ENCODE measurements at regions not wholly inside any gene's neighbourhood (a gene's known extent, or its start where the extent isn't known, plus 50 kb on each side); places are given as distances from the start of the nearest gene placed in this dataset.

DNA sequence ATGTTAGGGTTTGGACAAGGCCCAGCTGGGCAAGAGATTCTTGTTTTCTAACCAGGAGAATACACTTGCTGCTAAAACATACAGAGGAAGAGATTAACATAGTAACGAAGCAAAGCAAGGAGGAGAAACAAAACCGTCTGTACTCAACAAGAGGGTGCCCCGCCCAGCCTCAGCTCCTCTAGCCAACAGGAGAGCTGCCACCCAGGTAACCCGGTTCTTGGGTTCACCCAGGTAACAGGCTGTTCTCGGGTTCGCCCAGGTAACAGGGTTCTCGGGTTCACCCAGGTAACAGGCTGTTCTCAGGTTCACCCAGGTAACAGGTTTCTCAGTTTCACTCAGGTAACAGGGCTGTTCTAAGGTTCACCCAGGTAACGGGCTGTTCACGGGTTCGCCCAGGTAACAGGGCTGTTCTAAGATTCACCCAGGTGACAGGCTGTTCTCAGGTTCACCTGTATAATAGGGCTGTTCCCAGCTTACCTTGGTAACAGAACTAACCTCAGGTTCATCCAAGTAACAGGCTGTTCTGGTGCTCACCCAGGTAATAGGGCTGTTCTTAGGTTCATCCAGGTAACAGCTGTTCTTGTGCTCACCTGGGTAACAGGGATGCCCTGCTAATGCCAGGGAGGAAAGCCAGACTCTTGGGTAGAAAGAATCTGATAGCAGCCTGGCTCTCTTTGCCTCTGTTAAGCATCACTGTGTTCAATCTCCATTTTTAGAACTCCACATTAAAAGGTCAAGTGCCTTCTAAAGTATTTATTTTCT is 271.6 kb downstream of the SYK start:
- no peak for DNase-seq

GRCh38 chr9:91073811-91074771 is 272.5 kb downstream of the SYK start:
- DNase-seq: no peak

GRCh38 chr9:91074866-91075265 is 273.2 kb downstream of the SYK start:
- DNase-seq: no peak

DNA sequence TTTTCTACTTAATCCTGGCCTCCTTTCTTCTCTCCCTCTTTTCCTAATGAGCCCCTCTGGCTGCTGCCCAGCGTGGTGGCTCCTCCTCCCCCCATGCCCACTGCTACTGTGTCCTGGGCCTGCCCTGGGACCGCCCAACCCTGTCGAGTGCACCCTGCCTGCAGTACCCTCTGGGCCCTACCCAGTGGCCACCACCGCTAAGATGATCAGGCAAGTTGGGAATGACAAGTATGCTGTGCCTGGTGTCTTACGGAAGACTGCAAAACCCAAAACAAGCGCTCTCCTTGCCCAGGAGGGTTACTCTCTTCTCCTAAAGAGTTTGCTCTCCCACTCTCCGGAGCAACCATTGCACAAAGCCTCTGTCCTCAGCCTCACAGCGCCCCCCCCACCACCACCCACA is 273.7 kb downstream of the SYK start:
- no peak for DNase-seq

GRCh38 chr9:91077624-91078368 is 276.2 kb downstream of the SYK start:
- DNase-seq: no peak

DNA sequence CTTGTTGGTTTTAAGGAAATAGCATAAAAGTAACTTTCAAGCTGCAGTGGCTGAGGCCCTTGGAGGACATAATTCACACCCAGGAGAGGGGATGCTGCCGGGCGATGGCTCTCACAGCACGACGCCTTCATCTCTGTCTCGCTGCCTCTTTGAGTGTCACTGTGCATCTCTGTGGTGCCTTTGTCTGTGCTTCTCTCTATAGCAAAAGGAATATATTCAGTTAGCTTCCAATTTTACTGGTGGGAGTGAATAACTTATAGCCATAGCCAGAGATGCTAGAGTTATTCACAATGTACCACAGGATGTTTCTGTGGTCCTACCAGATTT is 276.7 kb downstream of the SYK start:
- no peak for DNase-seq

GRCh38 chr9:91082731-91083130 is 279.0 kb downstream of the AUH start:
- no peak for DNase-seq

DNA sequence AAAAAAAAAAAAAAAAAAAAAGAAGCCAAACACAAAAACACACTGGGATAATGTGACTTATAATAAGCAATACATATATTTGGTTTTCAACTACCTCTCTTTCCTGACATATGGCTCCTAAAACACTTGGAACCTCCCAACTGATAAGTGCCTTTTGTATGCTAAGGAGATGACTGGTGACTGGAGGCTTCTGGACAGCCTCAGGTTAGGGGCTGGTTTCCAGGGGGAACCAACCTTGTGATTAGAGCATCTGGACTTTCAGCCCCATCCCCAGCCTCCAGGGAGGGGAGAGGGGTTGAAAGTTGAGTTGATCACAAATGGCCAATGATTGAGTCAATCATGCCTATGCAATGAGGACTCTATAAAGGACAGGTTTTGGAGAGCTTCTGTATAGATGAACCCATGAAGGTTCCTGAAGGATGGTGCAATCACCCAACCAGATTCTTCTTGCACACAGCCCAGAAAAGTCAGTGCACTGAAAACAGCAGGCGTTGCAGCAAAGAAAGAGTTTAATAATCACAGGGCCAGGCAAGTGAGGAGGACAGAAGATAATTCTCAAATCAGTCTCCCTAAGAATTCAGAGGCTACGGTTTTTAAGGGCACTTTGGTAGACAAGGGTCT is 276.7 kb downstream of the AUH start:
- DNase-seq: no peak

- peak; percentile 93 for DNase-seq
These were observed 276.0 kb downstream of the AUH start for GRCh38 chr9:91085517-91086291.

GRCh38 chr9:91086657-91087461 is 274.9 kb downstream of the AUH start:
- no peak for DNase-seq

DNA sequence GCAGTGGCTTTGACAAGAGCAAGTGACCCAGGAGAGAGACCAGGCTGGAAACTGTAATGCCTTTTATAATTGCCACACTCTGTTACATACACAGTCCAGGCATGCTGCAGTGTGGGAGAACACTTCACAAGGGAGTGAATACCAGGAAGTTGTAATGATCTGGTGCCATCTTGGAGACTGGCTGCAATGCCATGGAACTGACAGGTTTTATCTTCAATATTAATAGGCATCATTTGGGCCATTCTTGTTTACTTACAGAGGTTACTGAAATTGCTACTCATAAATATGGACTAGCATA is 274.3 kb downstream of the AUH start:
- no peak for DNase-seq

DNA sequence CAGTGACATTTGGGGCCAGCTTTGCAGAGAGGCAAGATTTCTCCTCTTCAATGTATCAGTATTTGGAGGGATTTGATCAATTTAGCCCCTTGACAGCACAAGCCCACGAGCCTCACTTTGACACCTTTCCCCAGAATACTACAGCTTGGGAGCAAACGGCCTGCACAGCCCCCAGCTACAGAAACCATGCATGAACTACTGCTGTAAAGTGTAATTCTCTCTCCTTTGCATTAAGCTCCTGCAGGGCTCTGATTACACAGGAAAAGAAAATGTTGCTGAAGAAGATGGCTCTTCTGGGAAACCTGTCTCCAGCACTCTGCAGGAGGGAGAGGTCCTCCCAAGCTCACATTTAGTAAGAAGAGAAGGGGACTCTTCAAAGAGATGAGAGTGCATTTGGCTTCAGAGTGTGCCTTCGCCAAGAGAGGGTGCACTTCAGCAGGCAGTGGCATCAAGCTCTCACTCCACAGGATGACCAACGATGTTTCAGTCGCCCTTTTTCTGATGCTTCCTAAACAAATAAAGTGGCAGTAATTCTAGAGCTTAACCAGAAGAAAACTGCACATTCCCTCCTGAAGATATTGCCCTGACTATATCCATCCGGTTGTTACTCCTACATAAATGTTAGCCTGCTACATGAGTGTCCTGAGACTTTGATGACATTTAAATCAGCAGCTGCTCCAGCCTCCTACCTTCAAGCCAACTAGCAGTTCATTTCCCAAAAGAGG is 272.2 kb downstream of the AUH start:
- DNase-seq: no peak

- DNase-seq: no peak
These were observed 271.6 kb downstream of the AUH start for GRCh38 chr9:91090130-91090410.

DNA sequence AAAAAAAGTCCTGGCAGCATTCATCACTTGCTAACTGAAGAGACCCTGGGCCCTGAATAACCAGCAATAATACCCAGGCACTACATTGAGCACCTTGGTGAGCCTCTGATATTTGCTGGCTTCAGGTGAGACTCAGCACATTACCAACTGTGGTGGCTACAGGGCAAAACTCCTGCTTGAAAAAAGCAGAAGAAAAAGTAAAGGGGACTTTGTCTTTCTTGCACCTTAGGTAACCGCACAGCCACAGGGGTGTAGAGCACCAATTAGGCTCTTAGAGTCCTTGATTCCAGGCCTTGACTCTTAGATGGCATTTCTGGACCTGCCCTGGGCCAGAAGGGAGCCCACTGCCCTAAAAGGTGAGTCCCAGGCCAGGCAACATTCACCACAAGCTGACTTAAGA is 269.5 kb downstream of the AUH start:
- DNase-seq: no peak

- DNase-seq: no peak
These were observed 267.2 kb downstream of the AUH start for GRCh38 chr9:91094324-91095088.

DNA sequence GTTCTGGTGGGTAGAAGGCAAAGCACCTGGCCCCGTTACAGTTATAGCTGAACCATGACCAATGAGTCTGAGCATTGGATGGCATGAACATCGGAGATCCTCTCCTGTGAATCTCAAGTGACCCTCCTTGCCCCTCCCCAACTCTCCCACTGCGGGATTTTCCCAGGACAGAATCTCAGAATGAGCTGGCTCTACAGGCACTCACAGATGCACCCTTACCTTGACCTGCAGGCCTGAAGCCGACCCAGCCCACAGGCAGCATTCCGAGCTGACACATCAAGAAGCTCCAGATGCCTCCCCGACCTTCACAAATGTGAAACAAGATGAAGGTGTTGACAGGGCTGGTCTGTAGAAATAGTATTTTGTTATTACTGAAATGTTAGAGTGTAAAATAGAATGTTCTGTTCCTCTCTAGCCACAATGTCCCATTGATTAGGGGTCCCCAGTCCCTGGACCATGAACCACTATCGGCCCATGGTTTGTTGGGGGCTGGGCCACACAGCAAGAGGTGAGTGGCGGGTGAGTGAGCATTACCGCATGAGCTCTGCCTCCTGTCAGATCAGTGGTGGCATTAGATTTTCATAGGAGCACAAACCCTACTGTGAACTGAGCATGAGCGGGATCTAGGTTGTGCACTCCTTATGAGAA is 263.4 kb downstream of the AUH start:
- no peak for DNase-seq

DNA sequence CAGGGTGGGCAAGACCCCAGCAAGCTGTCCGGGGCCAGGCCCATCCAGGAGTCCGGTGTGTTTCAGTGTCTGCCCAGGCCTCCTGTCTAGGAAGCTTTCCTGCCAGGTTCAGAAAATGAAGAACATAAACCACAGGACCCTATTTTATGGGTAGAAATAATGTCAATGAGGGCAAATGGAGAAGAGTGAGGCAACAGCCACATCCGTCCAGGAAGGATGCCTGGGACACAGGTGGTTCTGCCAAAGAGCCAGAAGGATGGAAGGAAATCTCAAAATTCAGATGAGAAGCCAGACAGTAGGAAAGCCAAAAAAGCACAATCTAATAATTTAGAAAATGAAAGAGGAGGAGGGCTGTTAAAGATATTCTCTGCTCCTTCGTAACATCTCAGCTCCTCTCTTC is 262.3 kb downstream of the AUH start:
- DNase-seq: no peak

DNA sequence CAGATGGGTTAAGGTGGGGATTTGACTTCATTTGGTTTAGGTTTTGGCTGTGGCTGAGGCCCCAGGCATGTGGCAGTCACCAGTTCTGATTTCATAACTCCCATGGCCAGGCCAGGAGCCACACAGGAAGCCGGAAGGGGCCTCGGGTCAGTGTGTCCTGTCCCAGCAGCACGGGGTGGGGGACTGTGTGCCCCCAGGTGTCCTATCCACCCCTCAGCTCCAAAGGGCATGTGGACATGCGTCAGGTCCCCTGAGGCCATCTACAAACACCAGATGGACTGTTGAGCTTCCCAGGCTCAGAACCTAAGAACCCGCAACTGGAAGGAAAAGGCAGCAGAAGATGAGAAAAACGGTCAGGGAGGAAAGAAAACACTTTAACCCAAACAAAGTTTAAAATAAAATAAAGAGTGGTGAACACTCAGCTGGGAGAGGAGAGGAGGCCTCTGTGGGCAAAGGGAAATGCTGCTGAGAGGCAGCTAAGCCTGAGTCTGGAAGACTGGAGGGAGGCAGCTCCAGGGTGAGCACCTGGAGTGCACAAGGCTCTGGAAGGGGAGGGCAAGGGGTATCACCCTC is 260.8 kb downstream of the AUH start:
- DNase-seq: no peak

DNA sequence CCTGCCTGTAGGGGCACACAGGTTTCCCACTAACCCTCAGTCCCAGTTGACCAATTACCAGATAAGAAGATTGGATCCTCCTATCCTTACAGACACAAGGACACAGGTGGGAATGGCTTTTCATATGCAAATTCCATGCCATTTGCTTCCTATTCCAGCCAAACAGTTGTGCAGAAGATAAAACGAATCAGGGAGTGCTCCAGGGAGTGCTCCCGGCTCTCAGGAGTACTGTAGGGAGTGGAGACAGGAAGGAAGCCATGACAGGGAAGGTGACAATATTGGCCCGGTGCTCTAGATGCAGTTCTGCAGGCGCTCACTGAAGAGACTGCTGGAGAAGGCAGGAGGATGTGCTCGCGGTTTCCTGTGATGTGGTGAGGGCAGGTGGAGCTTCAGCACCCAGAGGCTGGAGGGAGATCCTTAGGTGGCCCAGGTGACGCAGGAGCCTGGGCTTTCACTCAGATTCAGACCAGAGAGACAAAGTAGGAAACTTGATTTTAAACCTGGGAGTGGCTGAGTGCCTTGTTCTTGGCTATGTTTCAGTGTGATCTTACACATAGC is 260.0 kb downstream of the AUH start:
- no peak for DNase-seq

Data from GF-D8 (cell line).